Omental fat pad (tissue), 3 donors: ENCODE measurements at regions not wholly inside any gene's neighbourhood (a gene's known extent, or its start where the extent isn't known, plus 50 kb on each side); places are given as distances from the start of the nearest gene placed in this dataset.
"Not testable (repeated sequence)": the region's sequence is repeated elsewhere in the genome, so short reads cannot be mapped to it uniquely, and the experiment has no call there.

Source experiments
- ATAC-seq: fragments of 150-250 bp; one replicate; pipeline ENCODE4 v1.9.1; 2016; ENCODE audit warnings: mild to moderate bottlenecking, moderate library complexity; ENCODE audit not compliant: low FRiP score
- DNase-seq: peaks from one replicate; pipeline ENCODE4 v3.0.0-alpha.2; 2019; ENCODE audit warnings: low spot score
- CTCF ChIP-seq, 3 donors: fragments of 450-650 bp; IDR thresholded peaks; one replicate each; pipeline ENCODE4 v1.5.1; 2016 to 2017; ENCODE audit warnings: antibody characterized with exemption in 3 of 3, mild to moderate bottlenecking in 3 of 3, moderate library complexity in 2 of 3

- DNase-seq, result no peak
- ATAC-seq, result no peak
- TF ChIP-seq CTCF (IDR thresholded peaks at IDR 0.05), result no peak
Measured at GRCh38 chr4:138788267-138788790, 227.3 kb upstream of the NOCT start.

GRCh38 chr4:138779761-138780160 lies 235.8 kb upstream of the NOCT start:
- not testable (repeated sequence) for ATAC-seq, DNase-seq

- DNase-seq, result no peak
- no peak for ATAC-seq
- TF ChIP-seq CTCF (IDR thresholded peaks at IDR 0.05), result no peak
Measured at GRCh38 chr4:138775890-138776289, 239.7 kb upstream of the NOCT start.

GRCh38 chr4:138775489-138775888 lies 240.1 kb upstream of the NOCT start:
- no peak for TF ChIP-seq CTCF (IDR thresholded peaks at IDR 0.05)
- DNase-seq (no peak), ATAC-seq (no peak)

- DNase-seq (no peak), ATAC-seq (no peak)
- TF ChIP-seq CTCF (IDR thresholded peaks at IDR 0.05), result no peak
Measured at GRCh38 chr4:138774940-138775339, 240.6 kb upstream of the NOCT start.

GRCh38 chr4:138774125-138774524 lies 241.5 kb upstream of the NOCT start:
- not testable (repeated sequence) for DNase-seq, ATAC-seq

GRCh38 chr4:138773321-138773720 lies 242.3 kb upstream of the NOCT start:
- TF ChIP-seq CTCF (IDR thresholded peaks at IDR 0.05), result no peak
- ATAC-seq, result no peak
- DNase-seq, result no peak

- ATAC-seq (no peak), DNase-seq (no peak)
- TF ChIP-seq CTCF (IDR thresholded peaks at IDR 0.05), result no peak
Measured at GRCh38 chr4:138772366-138772765, 243.2 kb upstream of the NOCT start.
